HG03442 (cell line): ENCODE measurements at regions not wholly inside any gene's neighbourhood (a gene's known extent, or its start where the extent isn't known, plus 50 kb on each side); places are given as distances from the start of the nearest gene placed in this dataset.
"Not testable (repeated sequence)": the region's sequence is repeated elsewhere in the genome, so short reads cannot be mapped to it uniquely, and the experiment has no call there.

Experiments
- ATAC-seq: cut with Tn5 transposase; IDR thresholded peaks from one replicate; pipeline ENCODE4 v1.9.1; 2021; ENCODE audit warnings: mild to moderate bottlenecking, moderate library complexity; ENCODE audit not compliant: unreplicated experiment

DNA sequence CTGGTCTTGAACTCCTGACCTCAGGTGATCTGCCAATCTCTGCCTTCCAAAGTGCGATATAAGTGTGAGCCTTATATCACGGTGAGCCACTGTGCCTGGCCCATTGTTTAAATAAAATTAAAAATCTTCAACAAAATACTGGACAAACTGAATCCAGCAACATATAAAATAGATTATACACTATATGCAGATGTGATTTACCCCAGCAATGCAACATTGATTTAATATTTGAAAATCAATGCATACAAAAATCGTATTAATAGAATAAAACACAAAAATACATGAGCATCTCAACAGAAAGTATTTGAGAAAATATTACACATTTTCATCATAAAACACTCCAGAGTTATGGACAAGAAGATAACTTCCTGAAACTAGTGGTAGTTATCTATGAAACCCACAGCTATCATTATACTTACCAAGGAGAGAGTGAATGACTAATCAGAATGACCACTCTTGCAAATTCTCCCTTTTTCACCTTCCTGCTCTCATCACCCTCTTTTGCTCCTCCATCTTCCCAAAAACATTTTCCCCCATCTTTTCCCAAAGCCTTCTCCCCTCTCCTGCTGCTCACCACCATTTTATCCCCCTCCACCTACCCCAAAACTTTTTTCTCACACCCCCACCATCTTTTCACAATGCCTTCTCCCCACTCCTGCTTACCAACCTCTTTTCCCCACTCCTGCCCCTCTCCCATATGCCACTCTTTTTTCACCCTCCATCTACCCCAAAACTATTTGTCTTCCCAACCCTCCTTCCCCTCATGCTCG lies 122.1 kb upstream of the VPREB1 start:
- no peak for ATAC-seq

DNA sequence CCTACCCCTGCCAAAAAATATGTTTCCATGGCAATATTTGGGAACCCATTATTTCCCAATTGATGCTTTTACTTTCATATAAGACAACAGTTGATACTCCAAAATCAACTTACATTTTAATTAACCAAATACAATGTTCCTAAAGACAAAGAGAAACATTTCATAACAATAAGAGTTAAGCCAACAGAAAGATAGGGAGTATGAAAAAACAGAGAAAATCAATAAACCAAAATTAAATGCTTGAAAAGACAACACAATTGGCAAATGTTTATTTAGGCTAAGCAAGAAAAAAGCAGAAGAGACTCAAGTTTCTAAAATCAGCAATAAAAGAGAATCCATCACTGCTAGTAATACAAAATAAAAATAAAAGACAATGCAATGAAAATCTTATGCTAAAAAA lies 123.1 kb upstream of the VPREB1 start:
- ATAC-seq = no peak

DNA sequence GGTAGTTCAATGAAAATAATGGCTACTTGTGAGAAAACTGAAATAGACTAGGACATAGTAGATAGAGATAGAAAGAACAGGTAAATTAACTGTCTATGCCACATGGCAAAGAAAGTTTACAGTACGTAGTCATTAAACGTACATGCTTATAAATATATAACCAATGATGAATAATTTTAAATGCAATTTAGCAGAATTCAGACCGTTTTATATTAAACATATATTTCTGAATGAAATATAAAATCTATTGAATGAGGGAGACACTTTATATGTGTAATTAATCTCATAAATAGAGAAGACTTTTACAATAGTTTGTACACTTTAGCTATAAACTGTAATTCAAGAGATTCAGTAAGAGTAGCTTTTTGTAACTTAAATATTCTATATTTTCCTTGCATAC lies 124.4 kb upstream of the VPREB1 start:
- ATAC-seq = no peak

DNA sequence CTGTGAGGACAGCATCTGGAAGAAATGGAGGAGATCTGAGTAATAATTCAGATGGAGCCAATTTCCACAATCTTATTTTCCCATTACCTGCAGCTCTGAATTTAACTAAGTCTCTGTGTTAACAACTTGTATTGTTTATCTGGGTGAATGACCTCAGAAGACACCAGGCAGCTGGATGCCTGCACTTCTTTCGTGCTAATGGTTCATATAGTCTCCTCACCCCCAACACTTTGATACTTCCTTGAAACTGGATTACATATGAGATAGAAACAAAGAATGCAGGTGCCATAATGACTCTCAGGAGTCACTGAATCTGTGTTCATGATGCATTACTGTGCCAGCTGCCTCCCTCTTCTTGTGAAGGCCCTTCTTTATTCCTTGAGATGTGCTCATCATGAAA lies 125.6 kb upstream of the VPREB1 start:
- no peak for ATAC-seq

DNA sequence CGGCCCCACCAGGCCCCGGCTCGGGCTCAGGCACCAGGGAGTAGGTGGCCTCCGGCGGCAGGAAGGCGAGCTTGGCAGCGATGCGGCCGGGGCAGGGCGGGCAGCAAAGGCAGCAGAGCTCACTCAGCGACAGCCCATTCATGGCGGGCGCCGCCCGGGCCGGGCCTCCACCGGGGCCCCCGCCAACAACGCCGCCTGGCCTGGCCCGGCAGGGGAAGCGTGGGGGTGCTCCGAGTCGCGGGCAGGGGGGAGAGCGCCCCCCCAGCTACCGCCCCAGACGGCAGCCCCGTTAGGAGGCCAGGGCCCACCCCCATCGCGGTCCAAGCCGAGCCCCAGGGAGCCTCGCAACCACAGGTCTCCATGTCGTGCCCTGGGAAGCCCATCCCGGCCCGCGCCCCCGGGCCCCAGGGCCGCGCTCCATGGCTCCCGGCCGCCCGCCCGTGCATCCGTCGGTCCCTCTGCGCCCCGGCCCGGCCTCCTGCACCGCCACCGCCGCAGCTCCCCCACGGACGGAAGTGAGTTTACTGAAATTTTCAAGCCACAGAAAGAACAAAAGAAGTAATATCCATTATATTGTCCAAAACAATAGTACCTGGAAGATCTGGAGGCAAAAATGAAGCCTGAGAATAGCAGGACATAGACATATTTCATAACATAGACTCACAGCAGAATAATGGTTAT lies 126.6 kb upstream of the VPREB1 start:
- not testable (repeated sequence) for ATAC-seq

DNA sequence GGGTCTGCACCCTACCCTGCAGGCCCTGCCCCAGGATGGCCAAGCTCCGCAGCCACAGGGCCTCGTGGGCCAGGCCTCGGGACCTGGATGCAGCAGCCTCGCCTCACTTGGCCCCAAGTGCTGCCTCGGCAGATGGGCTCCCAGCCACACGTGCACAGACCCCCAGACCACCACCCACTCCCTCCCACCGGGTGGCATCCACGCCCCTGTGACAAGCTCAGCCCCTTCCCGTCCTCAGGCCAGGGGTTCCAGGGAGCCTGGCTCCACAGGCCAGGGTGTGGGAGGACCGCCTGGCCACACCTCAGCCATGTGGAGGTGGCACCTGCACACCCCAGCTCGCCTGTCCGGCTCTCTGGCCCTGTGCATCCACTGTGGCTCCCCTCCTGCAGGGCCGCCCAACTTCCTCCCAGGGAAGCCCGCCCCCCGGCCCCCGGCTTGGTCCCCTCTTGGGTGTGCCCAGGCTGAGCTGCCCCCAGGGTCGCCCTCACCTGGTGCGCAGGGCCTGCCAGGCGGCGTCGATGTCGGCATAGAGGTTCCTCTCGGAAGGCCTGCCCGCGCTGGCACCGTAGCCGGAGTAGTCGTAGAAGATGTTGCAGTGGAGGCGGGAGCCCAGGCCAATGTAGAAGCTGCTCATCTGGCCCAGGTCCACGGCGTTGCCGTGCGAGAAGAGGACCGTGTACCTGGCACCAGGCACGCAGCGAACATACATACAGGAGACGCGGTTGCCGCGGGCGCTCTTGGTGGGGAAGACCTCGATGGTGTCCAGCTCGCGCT lies 127.4 kb upstream of the VPREB1 start:
- ATAC-seq = not testable (repeated sequence)

DNA sequence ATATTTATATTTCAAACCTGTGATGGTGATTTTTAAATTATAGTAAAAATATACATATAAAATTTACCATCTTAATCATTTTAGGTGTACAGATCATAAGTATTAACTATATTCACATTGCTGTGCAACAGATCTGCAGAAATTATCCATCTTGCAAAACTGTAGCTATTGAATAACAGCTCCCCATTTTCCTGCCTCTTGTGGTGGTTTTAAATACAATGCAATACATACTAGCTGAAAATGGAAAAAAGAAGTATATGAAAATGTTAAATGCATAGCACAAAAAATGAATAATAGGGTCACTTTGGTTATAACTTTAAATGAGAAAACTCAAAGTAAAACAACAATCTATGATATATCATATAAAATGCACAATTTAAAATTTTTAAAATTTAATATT lies 130.9 kb upstream of the VPREB1 start:
- no peak for ATAC-seq

DNA sequence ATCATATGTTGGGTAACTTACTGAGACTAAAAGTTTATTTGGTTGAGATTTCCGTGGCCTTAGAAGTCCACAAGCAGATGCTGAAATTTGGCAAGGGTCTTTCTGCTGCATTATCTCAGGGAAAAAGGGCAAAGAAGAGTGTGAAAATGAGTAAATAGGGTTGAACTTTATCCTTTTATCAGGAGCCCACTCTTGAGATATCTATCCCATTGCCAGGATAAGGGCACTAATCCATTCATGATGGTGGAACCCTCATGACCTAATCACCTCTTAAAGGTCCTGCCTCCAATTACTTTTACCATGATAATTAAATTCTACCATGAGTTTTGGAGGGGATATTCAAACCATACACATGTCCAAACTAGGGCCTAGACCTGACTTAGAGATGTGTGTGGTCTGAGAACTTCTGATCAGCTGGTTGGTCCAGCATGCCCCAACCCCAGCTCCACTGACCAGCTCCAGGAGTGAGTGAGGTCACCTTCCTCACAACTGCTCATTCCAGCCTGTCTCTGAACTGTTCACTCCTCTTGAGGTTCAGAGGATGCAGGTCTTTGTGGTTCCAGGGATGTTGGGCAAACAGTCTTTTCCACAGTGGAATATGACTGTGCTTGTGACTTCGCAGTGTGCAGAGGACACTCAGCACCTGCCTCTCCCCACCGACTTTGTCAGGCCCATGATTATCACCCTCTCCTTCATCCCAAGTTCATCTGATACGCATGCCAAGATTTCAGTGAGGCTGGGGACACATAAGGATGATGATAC lies 130.1 kb upstream of the TOP3B start:
- no peak for ATAC-seq

DNA sequence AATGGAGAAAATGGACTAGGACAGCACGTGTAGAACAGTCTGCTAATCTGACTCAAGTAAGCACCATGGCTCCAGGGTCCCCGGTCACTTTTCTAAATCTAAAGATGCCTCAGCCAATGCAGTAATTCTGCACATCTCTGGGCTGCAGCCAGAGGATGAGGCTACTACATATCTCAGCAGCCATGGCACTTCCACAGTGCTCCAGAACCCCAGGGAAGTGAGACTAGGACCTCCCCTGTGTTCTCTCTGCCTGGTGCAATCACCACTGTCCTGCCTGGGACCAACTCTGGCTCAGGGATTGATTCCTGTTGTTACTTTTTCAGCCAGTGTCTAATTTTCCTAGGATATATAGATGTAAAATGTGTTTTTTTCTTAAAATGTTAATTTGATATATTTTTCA lies 129.4 kb upstream of the TOP3B start:
- no peak for ATAC-seq

DNA sequence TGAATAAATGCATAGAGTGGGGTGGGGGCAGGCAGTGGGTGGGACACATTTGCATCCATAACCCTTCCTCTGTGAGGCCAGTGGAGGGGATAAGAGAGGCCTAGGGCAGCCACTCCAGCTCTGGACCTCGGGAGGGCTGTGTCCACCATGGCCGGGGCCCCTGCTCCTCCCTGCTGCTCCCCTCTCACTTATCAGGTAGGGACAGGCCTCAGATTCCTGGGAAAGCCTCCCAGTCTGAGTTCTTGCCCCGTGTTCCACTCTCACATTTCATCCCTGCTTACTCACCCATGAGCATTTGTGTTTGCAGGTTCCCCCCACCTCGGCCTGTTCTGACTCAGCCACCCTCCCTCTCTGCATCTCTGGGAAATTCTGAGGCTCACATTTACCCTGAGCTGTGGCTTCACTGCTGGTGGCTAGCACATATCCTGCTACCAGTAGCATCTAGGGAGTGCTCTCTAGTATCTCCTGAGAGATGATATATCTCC lies 128.7 kb upstream of the TOP3B start:
- ATAC-seq = peak; percentile 48

DNA sequence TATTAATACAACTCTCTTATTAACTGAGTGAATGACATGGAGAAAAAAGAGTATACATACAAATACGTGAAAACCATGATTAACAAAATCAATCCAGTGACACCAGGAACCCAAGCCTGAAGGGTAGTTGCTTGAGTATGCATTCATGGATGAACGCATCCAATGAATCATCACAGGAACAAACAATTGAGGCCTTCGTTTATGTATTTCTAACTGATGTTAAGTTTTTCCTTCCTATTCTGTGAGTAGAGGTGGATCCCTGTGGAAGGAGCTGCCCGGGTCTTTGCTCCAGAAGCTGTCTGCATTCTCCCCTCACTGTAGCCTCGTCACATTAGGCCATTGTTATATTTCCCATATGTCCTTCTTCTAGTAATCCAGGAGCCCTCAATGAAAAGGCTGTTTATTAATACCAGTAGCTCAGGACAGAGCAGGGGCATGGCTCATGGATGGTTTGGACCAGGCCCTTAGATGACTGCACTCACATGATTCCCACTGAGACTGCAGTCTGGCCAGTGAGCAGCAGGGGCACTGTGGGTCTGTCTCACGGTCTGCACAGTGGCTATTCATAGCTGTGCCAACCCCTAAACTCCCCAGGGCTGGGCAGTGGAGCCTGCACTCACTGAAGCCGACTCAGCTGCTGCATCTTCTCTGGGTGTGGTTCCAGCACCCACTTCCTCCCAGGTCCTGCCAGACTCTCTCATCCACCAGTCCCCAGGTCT lies 128.1 kb upstream of the TOP3B start:
- ATAC-seq = peak; percentile 87

DNA sequence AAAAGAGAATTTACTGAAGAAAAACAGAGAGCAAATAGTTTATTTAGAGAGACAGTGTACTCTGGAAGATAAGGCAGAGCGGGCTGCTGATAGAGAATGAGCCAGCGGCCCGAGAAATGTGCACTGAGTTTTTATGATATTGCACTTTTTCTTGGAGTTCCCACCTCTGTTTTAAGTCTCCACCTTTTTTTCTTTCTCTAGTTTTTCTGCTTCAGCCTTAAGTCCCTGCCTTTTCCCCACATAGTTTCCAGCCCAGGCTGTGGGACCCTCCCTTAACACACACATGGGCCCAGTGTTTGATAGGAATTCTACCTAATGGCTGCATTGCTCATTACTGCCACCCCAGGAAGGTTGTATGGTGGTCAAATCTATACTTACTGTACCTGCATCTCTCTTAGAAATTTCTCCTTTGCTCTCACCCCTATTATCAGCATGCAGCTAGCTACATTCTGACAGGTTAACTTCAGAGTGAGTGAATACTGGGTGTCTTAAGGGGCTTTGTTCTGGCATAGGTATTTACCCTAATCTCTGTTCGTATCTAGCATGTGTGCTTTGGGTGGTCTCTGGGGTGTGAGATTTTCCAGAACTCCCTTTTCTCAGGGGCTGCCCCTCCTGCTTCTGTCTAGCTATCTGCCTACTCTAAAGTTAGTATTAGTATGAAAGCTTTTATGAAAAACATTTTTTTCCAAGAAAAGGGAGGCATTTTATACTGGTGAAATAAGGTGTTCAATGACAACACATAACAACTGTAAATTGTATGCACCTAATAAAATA lies 127.3 kb upstream of the TOP3B start:
- ATAC-seq = no peak

DNA sequence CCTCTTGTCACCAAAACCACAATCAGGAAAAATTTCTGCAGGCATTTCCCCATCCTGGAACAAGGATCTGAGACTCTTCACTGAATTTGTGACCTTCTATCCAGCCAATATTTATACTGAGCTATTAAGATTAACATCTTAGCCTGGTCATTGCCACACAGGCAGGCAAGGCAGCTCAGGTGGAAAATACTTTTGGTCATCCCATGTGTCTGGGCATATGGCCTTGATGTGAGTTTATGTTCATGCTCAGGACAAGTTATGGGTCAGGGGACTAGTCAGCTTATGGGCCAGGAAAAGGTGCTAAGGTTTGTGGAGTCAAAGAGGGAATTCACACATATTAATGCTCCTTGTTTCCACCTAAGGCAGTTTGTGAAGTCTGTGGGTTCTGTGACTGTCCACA lies 124.3 kb upstream of the TOP3B start:
- ATAC-seq = no peak

DNA sequence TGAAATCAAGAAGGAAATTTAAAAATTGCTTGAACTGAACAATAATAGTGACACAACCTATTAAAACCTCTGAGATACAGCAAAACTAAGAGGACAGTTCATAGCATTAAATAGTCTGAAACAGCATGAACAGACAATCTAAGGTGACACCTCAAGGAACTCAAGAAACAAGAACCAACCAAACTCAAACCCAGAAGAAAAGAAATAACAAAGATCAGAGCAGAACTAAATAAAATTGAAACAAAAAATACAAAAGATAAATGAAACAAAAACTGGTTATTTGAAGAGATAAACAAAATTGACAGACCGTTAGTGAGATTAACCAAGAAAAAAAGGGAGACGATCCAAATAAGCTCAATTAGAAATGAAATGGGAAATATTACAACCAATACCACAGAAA lies 122.8 kb upstream of the TOP3B start:
- ATAC-seq = no peak

DNA sequence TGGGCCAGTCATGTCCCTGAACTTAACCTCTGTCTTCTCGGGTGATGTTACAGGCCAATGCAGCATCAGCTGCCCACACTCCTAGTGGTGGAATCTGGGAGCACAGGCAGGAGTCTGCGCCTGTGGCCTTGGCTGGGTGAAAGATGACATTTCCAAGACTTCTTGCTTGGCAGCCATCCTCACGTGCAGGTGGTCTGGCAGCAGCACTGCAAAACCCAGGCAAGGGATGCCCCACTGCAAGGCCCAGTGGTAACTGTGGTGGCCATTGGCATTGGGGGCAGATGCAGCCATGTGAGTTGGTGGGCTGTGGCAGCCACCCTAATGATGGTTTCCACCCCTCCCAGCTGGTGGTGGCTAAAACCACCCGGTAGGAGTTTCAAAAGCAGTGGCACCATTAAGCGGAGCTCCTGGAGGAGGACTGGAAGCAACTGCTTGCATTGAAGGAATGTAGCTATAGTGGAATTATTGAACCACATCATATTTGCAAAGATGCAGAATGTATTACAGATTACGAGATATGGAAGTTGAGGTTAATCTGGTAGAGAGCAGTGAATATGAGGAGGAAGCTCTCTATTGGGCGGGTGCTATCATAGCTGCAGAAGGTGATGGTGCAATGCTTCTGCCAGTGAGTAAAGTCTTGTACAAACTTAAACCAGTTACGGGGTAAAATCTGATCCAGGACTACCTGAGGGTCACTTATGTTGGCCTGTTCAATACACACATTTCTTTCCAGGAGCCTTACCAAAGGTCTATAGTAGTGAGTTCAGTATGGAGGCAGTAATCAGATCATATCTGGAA lies 120.7 kb upstream of the TOP3B start:
- no peak for ATAC-seq

DNA sequence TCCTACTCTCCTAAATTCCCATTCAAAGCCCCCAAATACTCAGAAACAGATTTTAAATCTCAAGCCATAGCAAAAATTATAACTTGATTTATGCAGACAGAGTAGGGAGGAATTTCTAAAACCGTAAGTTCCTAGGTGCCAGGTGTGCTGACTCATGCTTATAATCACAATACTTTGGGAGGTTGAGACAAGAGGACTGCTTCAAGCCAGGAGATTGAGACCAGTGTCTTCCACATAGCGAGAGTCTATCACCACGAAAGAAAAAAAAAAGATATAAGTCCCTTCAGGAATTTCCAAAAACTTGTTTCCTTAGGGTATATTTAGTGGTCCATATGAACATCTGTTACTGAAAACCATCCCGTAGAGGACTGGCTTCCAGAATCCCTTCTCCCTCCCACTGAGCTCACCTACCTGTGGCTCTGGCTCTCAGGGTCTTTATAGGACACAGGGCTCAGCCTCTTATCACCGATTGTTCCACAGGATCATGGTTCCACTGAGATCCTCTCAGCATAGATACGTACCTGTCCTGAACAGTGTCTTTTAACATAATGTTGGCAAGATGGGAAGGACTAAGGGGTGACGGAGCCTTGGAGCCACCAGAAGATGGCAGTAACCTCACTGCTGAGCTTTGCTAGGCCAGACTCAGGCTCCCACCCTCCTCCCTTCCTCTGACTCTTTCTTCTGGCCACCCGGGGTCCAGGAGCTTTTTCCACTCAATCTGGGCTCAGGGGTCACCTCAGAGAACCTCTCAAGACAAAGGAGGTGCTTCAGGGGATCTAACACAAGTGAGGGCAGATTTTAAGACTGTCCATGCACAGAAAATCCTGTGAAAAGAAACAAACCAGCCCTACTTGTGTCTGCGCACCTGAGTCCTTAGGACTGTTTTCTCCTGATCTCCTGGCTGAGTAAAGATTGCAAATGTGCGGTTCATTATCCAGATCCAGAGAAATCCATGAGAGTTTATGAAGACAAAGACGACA lies 117.5 kb upstream of the TOP3B start:
- ATAC-seq = no peak

DNA sequence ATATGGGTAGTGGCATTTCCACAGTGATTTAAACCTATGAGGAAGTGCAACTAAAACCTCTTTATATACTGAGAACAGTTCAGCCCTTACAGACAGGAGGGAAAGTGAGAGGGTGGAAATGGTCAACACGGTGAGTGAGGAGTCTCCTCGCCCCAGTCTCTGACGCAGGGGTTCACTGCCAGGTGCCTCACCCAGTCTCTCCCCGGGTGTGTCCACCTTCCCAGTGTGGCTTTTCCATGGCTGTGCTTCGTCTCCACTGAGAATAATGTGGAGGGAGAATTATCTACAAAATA lies 116.6 kb upstream of the TOP3B start:
- ATAC-seq = no peak
